ENCODE measurements at regions not wholly inside any gene's neighbourhood (a gene's known extent, or its start where the extent isn't known, plus 50 kb on each side); places are given as distances from the start of the nearest gene placed in this dataset.

GRCh38 chr7:117942780-117943179 is 69.5 kb upstream of the CTTNBP2 start:
- TF ChIP-seq CTCF (IDR thresholded peaks at IDR 0.05), result no peak
- no peak for TF ChIP-seq POLR2A (IDR thresholded peaks at IDR 0.05)
- no peak for TF ChIP-seq EP300 (IDR thresholded peaks at IDR 0.05)
